ENCODE measurements at regions not wholly inside any gene's neighbourhood (a gene's known extent, or its start where the extent isn't known, plus 50 kb on each side); places are given as distances from the start of the nearest gene placed in this dataset.

DNA sequence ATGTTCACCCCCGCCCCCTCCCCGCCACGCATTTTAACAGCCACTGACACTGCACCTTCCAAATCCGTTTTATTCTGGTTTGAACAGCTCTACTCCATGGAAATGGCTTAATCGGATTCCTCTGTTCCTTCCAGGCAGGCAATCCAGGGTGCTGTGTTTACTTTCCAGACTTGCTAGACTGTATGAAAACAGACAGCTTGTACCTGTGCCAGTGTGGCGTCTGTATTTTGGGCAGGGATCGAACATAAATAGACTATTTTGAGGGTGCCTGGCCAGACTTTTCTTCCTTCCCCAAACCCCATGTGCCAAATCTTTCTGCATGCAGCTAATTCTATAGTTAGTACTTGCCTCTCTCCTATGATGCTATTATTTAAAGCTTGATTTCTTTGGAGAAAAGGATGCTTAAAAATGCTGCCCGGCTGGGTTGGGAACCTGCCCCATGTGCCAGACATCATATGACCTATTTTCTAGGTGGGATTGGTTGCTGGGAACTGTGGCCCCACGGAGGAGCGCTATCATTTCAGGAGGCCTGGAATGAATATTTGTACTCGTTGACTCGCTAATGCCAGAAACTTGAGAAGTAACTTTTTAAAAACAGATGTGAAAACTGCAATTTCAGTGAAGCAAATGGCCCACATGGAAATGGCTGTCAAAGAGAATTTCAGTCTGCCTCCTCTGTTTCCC, 814.8 kb downstream of the BRD1 start:
- Histone ChIP-seq H3K9ac (ENCODE audit: insufficient read depth, low read depth, low read length) (no peak overlapping the region), H3K27me3 (ENCODE audit: control insufficient read depth in 1 of 2, insufficient read depth in 2 of 2, low read length in 2 of 2) (peaks cover 5 to 77% of the 10 kb centered on the region in 2 experiments; a peak in 4 of 5 replicates), H3K36me3 (replicated peaks in 1 of 2; ENCODE audit: control insufficient read depth in 1 of 2, insufficient read depth in 2 of 2, low read length in 2 of 2) (no peaks in the 10 kb centered on the region), H4K20me1 (ENCODE audit: insufficient read depth, low read length) (no peaks in the 10 kb centered on the region), H3K4me3 (replicated peaks in 1 of 3; ENCODE audit: insufficient read depth in 1 of 3, low read depth in 2 of 3, low read length in 3 of 3) (no peak overlapping the region), H2AFZ (ENCODE audit: low read length) (no peak overlapping the region), H3K4me1 (ENCODE audit: insufficient read depth, low read length) (peaks cover 17% of the 10 kb centered on the region), H3K27ac (ENCODE audit: extremely low read length, insufficient read depth, low read length) (no peak overlapping the region), H3K9me3 (ENCODE audit: low read length) (no peaks in the 10 kb centered on the region), H3K4me2 (ENCODE audit: low read depth, low read length) (no peak overlapping the region), H3K79me2 (ENCODE audit: insufficient read depth, low read length) (no peaks in the 10 kb centered on the region)
- ATAC-seq (no peak), FAIRE-seq (no peak), DNase-seq (ENCODE audit: low spot score) (no peak)
- POLR2A ChIA-PET: no interaction called here
- intact Hi-C loops (cut with micrococcal nuclease; ENCODE audit: unreplicated experiment) (no loop called here), in situ Hi-C loops (cut with HindIII; ENCODE audit: extremely low pct_ligation_motif_present, low pct_unique_long_range_greater_than_20kb) (no loop called here)
- no peak for TF ChIP-seq ZFX (CRISPR knock-in tag; IDR thresholded peaks at IDR 0.05; ENCODE audit: low read depth)
- CTCF ChIA-PET (ENCODE audit: low intra/inter-chr PET ratio, low total read pairs): no interaction called here
- BruUV-seq (replicated peaks): no TSS peak
- 11% methylated on average over 12 of the region's 12 CpGs for WGBS (ENCODE audit: low lambda C conversion rate)

DNA sequence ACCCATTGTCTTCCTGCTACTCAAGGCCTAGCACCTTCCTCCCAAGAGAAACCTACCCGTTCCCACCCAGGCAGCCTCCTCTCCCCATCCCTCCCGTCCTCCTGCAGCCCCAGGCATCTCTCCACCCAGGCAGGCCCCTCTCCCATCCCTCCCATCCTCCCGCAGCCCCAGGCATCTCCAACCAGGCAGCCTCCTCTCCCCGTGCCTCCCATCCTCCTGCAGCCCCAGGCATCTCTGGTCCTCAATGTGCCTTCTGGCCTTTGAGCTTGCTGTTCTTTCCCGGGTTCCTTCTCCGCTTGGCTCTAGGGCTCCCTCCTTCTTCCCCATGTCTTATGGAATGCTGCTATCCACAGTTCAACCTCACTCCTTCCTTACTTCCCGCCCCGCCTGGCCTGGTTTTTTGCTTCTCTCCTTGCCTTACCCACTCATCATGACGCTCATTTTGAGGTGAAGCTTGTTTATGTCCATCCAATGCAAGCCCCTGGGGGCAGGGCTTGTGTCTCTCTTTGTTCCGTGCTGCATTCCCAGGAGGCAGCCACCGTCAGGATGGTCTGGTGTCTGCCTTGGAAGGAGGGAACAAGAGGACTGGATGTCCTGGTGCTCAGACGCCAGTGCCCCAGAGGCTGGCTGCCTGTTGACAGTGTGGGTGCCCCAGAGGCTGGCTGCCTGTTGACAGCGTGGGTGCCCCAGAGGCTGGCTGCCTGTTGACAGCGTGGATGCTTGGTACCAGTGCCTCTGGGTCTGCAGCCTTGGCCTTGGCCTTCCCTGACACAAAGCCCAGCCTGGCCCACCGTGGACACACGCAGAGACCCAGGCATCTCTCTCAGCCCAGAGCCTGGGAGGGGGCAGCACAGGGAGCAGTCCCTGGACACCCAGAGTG, 815.7 kb downstream of the BRD1 start:
- H3K27me3 ChIP-seq (ENCODE audit: control insufficient read depth in 1 of 2, insufficient read depth in 2 of 2, low read length in 2 of 2): peaks cover 5 to 74% of the 10 kb centered on the region in 2 experiments; a peak in 4 of 5 replicates
- ChIA-PET CTCF (ENCODE audit: low intra/inter-chr PET ratio, low total read pairs) (no interaction called here), POLR2A (no interaction called here)
- no peak overlapping the region for H3K9ac ChIP-seq (ENCODE audit: insufficient read depth, low read depth, low read length)
- H3K79me2 ChIP-seq (ENCODE audit: insufficient read depth, low read length): no peaks in the 10 kb centered on the region
- ATAC-seq: no peak
- FAIRE-seq: no peak
- H4K20me1 ChIP-seq (ENCODE audit: insufficient read depth, low read length): no peaks in the 10 kb centered on the region
- 5% methylated on average over 9 of the region's 16 CpGs for WGBS (ENCODE audit: low lambda C conversion rate)
- H3K9me3 ChIP-seq (ENCODE audit: low read length): no peaks in the 10 kb centered on the region
- peaks cover 17% of the 10 kb centered on the region for H3K4me1 ChIP-seq (ENCODE audit: insufficient read depth, low read length)
- TF ChIP-seq, protein P1, sequence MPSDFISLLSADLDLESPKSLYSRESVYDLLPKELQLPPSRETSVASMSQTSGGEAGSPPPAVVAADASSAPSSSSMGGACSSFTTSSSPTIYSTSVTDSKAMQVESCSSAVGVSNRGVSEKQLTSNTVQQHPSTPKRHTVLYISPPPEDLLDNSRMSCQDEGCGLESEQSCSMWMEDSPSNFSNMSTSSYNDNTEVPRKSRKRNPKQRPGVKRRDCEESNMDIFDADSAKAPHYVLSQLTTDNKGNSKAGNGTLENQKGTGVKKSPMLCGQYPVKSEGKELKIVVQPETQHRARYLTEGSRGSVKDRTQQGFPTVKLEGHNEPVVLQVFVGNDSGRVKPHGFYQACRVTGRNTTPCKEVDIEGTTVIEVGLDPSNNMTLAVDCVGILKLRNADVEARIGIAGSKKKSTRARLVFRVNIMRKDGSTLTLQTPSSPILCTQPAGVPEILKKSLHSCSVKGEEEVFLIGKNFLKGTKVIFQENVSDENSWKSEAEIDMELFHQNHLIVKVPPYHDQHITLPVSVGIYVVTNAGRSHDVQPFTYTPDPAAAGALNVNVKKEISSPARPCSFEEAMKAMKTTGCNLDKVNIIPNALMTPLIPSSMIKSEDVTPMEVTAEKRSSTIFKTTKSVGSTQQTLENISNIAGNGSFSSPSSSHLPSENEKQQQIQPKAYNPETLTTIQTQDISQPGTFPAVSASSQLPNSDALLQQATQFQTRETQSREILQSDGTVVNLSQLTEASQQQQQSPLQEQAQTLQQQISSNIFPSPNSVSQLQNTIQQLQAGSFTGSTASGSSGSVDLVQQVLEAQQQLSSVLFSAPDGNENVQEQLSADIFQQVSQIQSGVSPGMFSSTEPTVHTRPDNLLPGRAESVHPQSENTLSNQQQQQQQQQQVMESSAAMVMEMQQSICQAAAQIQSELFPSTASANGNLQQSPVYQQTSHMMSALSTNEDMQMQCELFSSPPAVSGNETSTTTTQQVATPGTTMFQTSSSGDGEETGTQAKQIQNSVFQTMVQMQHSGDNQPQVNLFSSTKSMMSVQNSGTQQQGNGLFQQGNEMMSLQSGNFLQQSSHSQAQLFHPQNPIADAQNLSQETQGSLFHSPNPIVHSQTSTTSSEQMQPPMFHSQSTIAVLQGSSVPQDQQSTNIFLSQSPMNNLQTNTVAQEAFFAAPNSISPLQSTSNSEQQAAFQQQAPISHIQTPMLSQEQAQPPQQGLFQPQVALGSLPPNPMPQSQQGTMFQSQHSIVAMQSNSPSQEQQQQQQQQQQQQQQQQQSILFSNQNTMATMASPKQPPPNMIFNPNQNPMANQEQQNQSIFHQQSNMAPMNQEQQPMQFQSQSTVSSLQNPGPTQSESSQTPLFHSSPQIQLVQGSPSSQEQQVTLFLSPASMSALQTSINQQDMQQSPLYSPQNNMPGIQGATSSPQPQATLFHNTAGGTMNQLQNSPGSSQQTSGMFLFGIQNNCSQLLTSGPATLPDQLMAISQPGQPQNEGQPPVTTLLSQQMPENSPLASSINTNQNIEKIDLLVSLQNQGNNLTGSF (CRISPR knock-in tag; IDR thresholded peaks at IDR 0.05): no peak
- no peak for TF ChIP-seq ZSCAN31 (CRISPR knock-in tag; IDR thresholded peaks at IDR 0.05; ENCODE audit: low read depth)
- TF ChIP-seq, protein P2, sequence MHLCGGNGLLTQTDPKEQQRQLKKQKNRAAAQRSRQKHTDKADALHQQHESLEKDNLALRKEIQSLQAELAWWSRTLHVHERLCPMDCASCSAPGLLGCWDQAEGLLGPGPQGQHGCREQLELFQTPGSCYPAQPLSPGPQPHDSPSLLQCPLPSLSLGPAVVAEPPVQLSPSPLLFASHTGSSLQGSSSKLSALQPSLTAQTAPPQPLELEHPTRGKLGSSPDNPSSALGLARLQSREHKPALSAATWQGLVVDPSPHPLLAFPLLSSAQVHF (CRISPR knock-in tag; IDR thresholded peaks at IDR 0.05): no peak
- H3K4me2 ChIP-seq (ENCODE audit: low read depth, low read length): no peak overlapping the region
- no peak overlapping the region for H3K4me3 ChIP-seq (replicated peaks in 1 of 3; ENCODE audit: insufficient read depth in 1 of 3, low read depth in 2 of 3, low read length in 3 of 3)
- H3K27ac ChIP-seq (ENCODE audit: extremely low read length, insufficient read depth, low read length): no peak overlapping the region
- no peak for DNase-seq (ENCODE audit: low spot score)
- in situ Hi-C loops (cut with HindIII; ENCODE audit: extremely low pct_ligation_motif_present, low pct_unique_long_range_greater_than_20kb) (no loop called here), intact Hi-C loops (cut with micrococcal nuclease; ENCODE audit: unreplicated experiment) (no loop called here)
- no TSS peak for BruUV-seq (replicated peaks)
- H3K36me3 ChIP-seq (replicated peaks in 1 of 2; ENCODE audit: control insufficient read depth in 1 of 2, insufficient read depth in 2 of 2, low read length in 2 of 2): no peaks in the 10 kb centered on the region
- no peak overlapping the region for H2AFZ ChIP-seq (ENCODE audit: low read length)

All from HepG2 (cell line).